GM12874 (cell line): ENCODE measurements at regions not wholly inside any gene's neighbourhood (a gene's known extent, or its start where the extent isn't known, plus 50 kb on each side); places are given as distances from the start of the nearest gene placed in this dataset.

Experiments
- CTCF ChIP-seq: IDR thresholded peaks from 2 replicates; pipeline ENCODE4 v1.5.1; 2011; ENCODE audit warnings: low read depth, mild to moderate bottlenecking, control low read depth, low read length, moderate library complexity; ENCODE audit not compliant: insufficient read depth

- TF ChIP-seq CTCF = no peak
Measured at GRCh38 chr12:83818881-83819280, 1093.7 kb downstream of the SLC6A15 start.

GRCh38 chr12:83817730-83818129 is 1094.9 kb downstream of the SLC6A15 start:
- no peak for TF ChIP-seq CTCF

GRCh38 chr12:83808591-83808990 is 1104.0 kb downstream of the SLC6A15 start:
- TF ChIP-seq CTCF = no peak

- TF ChIP-seq CTCF = no peak
Measured at GRCh38 chr12:83807871-83808270, 1104.7 kb downstream of the SLC6A15 start.

GRCh38 chr12:83805873-83806272 is 1106.7 kb downstream of the SLC6A15 start:
- TF ChIP-seq CTCF = no peak

GRCh38 chr12:83805156-83805772 is 1107.3 kb downstream of the SLC6A15 start:
- no peak for TF ChIP-seq CTCF

- TF ChIP-seq CTCF = no peak
Measured at GRCh38 chr12:83801972-83802371, 1110.6 kb downstream of the SLC6A15 start.
